T-cell (primary cell): ENCODE measurements at regions not wholly inside any gene's neighbourhood (a gene's known extent, or its start where the extent isn't known, plus 50 kb on each side); places are given as distances from the start of the nearest gene placed in this dataset.

Experiments used
- ATAC-seq, 4 experiments: fragments of 200-7000 bp in 3 of 4; fragments of 150-1000 bp in 1 of 4; cut with Tn5 transposase; replicated peaks in 1 of 4; 1 replicate in 3 of 4; 2 replicates in 1 of 4; pipeline ENCODE4 v1.10.0; 2021; ENCODE audit warnings: moderate library complexity in 3 of 4, mild to moderate bottlenecking in 2 of 4, moderate number of reproducible peaks in 1 of 4
- CTCF ChIA-PET, 2 donors: fragments of 300-600 bp; sonication (Branson Sonifier 250); formaldehyde crosslinking; loops; one replicate each; lab custom pipeline; 2022; ENCODE audit warnings: antibody characterized with exemption in 2 of 2; lab: Charles Lee
- POLR2A ChIA-PET, 2 donors: fragments of 300-600 bp; sonication (Branson Sonifier 250); formaldehyde crosslinking; loops; one replicate each; lab custom pipeline; 2022; ENCODE audit warnings: antibody characterized with exemption in 2 of 2; lab: Charles Lee
- DNase-seq, 35 experiments: peaks; one replicate each; pipeline versions ENCODE4 v3.0.0 to v3.0.0-alpha.2; 2013 to 2023
- H3K27ac ChIP-seq: one replicate; pipeline ENCODE4 v1.5.1; 2013; ENCODE audit warnings: low read length
- H3K27me3 ChIP-seq, 2 experiments: replicated peaks in 1 of 2; 1 replicate in 1 of 2; 2 replicates in 1 of 2; pipeline versions ENCODE4 v1.6.1 to v1.7.0; 2013; ENCODE audit warnings: low read length in 1 of 2, mixed read lengths in 1 of 2; ENCODE audit not compliant: control insufficient read depth in 2 of 2, insufficient read depth in 2 of 2; ENCODE audit errors: extremely low read depth in 1 of 2
- H3K36me3 ChIP-seq, 2 donors: 1 replicate in 1 of 2; 2 replicates in 1 of 2; pipeline versions ENCODE4 v1.6.1 to v1.7.0; 2013; ENCODE audit warnings: low read length in 1 of 2; ENCODE audit not compliant: control insufficient read depth in 2 of 2, insufficient read depth in 1 of 2; ENCODE audit errors: extremely low read depth in 1 of 2
- H3K4me1 ChIP-seq, 2 experiments: 1 replicate in 1 of 2; 2 replicates in 1 of 2; pipeline versions ENCODE4 v1.6.1 to v1.7.0; 2013; ENCODE audit warnings: low read length in 2 of 2, mixed read lengths in 1 of 2; ENCODE audit not compliant: insufficient read depth in 2 of 2, control insufficient read depth in 1 of 2; ENCODE audit errors: extremely low read depth in 1 of 2
- H3K4me3 ChIP-seq, 2 donors: 1 replicate in 1 of 2; 2 replicates in 1 of 2; pipeline versions ENCODE4 v1.5.1 to v1.7.0; 2013; ENCODE audit warnings: mild to moderate bottlenecking in 2 of 2, low read length in 1 of 2, moderate library complexity in 1 of 2; ENCODE audit not compliant: control insufficient read depth in 1 of 2; ENCODE audit errors: extremely low read depth in 1 of 2
- H3K9me3 ChIP-seq: 2 replicates; pipeline ENCODE4 v1.7.0; 2013
- H3K27ac Mint-ChIP-seq, 2 donors: one replicate each; pipeline ENCODE4 v1.8.0; 2020 to 2021; ENCODE audit warnings: mild to moderate bottlenecking in 2 of 2, mixed read lengths in 2 of 2
- H3K27me3 Mint-ChIP-seq, 2 donors: one replicate each; pipeline ENCODE4 v1.8.0; 2021 to 2022; ENCODE audit warnings: mixed read lengths in 2 of 2
- H3K36me3 Mint-ChIP-seq: one replicate; pipeline ENCODE4 v1.8.0; 2021; ENCODE audit warnings: mixed read lengths
- H3K4me1 Mint-ChIP-seq, 3 donors: one replicate each; pipeline ENCODE4 v1.8.0; 2020 to 2022; ENCODE audit warnings: mixed read lengths in 3 of 3, mild to moderate bottlenecking in 1 of 3
- H3K4me3 Mint-ChIP-seq, 3 donors: one replicate each; pipeline ENCODE4 v1.8.0; 2020 to 2022; ENCODE audit warnings: mild to moderate bottlenecking in 3 of 3, mixed read lengths in 3 of 3, moderate library complexity in 3 of 3
- H3K9me3 Mint-ChIP-seq, 3 donors: one replicate each; pipeline ENCODE4 v1.8.0; 2020 to 2022; ENCODE audit warnings: mixed read lengths in 3 of 3
- WGBS: methylation state at CpG from one replicate; pipeline ENCODE4 v1.1.5; 2013; ENCODE audit warnings: missing lambda C conversion rate; ENCODE audit not compliant: insufficient coverage; 5-methylcytosine and 5-hydroxymethylcytosine counted together

GRCh38 chr5:54841481-54841880, 143.9 kb downstream of the ESM1 start:
- Histone ChIP-seq H3K36me3 (no peaks in the 10 kb centered on the region), H3K4me1 (no peaks in the 10 kb centered on the region), H3K4me3 (no peak overlapping the region), H3K9me3 (no peaks in the 10 kb centered on the region), H3K27me3 (no peaks in the 10 kb centered on the region), H3K27ac (no peak overlapping the region)
- Mint-ChIP-seq H3K4me1 (peaks cover 4 to 6% (median 6%) of the 10 kb centered on the region in 3 donors), H3K4me3 (no peak overlapping the region), H3K27ac (no peak overlapping the region), H3K36me3 (no peaks in the 10 kb centered on the region), H3K9me3 (no peaks in the 10 kb centered on the region), H3K27me3 (peaks cover 0 to 1% of the 10 kb centered on the region in 2 donors)
- WGBS: no CpG with 5 or more reads among the region's 1 CpG
- ChIA-PET CTCF (interaction anchor here in 1 of 2 donors (0.5 to 0.8 kb wide), 2 partner anchors 325 to 1360 kb away, joined by 3 to 8 read pairs; no protein-coding TSS in a partner anchor), POLR2A (no interaction called here)
- no peak for ATAC-seq
- DNase-seq: no peak

GRCh38 chr5:54838843-54839242, 146.6 kb downstream of the ESM1 start:
- Histone ChIP-seq H3K4me3 (no peak overlapping the region), H3K27me3 (no peaks in the 10 kb centered on the region), H3K4me1 (peaks cover 2% of the 10 kb centered on the region in 2 experiments), H3K36me3 (no peaks in the 10 kb centered on the region), H3K9me3 (no peaks in the 10 kb centered on the region), H3K27ac (no peak overlapping the region)
- peaks cover 0 to 1% of the 10 kb centered on the region in 2 donors for H3K27me3 Mint-ChIP-seq
- DNase-seq (no peak), ATAC-seq (no peak)
- no peak overlapping the region for H3K4me3 Mint-ChIP-seq
- H3K27ac Mint-ChIP-seq: no peak overlapping the region
- no CpG with 5 or more reads among the region's 1 CpG for WGBS
- no peaks in the 10 kb centered on the region for H3K36me3 Mint-ChIP-seq
- ChIA-PET CTCF (interaction anchor here (0.6 to 0.8 kb wide), 6 partner anchors 9 to 1421 kb away, joined by 3 to 7 read pairs (median 4); no protein-coding TSS in a partner anchor), POLR2A (interaction anchor here (0.7 to 0.8 kb wide), 2 partner anchors 219 to 313 kb away, joined by 3 to 9 read pairs; no protein-coding TSS in a partner anchor)
- no peaks in the 10 kb centered on the region for H3K9me3 Mint-ChIP-seq
- peaks cover 3 to 12% (median 8%) of the 10 kb centered on the region in 3 donors for H3K4me1 Mint-ChIP-seq

GRCh38 chr5:54837981-54838380, 147.4 kb downstream of the ESM1 start:
- Histone ChIP-seq H3K36me3 (no peaks in the 10 kb centered on the region), H3K27ac (no peak overlapping the region), H3K27me3 (no peaks in the 10 kb centered on the region), H3K4me1 (peaks cover 2 to 6% of the 10 kb centered on the region in 2 experiments), H3K4me3 (no peak overlapping the region), H3K9me3 (no peaks in the 10 kb centered on the region)
- peaks cover 0 to 1% of the 10 kb centered on the region in 2 donors for H3K27me3 Mint-ChIP-seq
- H3K27ac Mint-ChIP-seq: no peak overlapping the region
- DNase-seq (no peak), ATAC-seq (no peak)
- ChIA-PET CTCF (no interaction called here), POLR2A (no interaction called here)
- peaks cover 11 to 21% (median 15%) of the 10 kb centered on the region in 3 donors for H3K4me1 Mint-ChIP-seq
- H3K9me3 Mint-ChIP-seq: no peaks in the 10 kb centered on the region
- WGBS: no CpG with 5 or more reads among the region's 6 CpGs
- H3K36me3 Mint-ChIP-seq: no peaks in the 10 kb centered on the region
- no peak overlapping the region for H3K4me3 Mint-ChIP-seq

GRCh38 chr5:54837093-54837492, 148.3 kb downstream of the ESM1 start:
- H3K4me3 Mint-ChIP-seq: no peak overlapping the region
- WGBS: 100% methylated on average over 1 of the region's 7 CpGs
- no peak overlapping the region for H3K27ac Mint-ChIP-seq
- H3K36me3 ChIP-seq: no peaks in the 10 kb centered on the region
- DNase-seq: no peak
- ChIA-PET CTCF (interaction anchor here in 1 of 2 donors (1.1 kb wide), 1 partner anchor 8 kb away, joined by 6 read pairs; no protein-coding TSS in a partner anchor), POLR2A (interaction anchor here in 1 of 2 donors (0.6 kb wide), 1 partner anchor 37 kb away, joined by 3 read pairs; no protein-coding TSS in a partner anchor)
- peaks cover 14 to 22% (median 19%) of the 10 kb centered on the region in 3 donors for H3K4me1 Mint-ChIP-seq
- H3K36me3 Mint-ChIP-seq: no peaks in the 10 kb centered on the region
- peaks cover 0 to 1% of the 10 kb centered on the region in 2 donors for H3K27me3 Mint-ChIP-seq
- H3K4me3 ChIP-seq: no peak overlapping the region
- H3K27ac ChIP-seq: no peak overlapping the region
- H3K27me3 ChIP-seq: no peaks in the 10 kb centered on the region
- H3K9me3 ChIP-seq: no peaks in the 10 kb centered on the region
- H3K9me3 Mint-ChIP-seq: no peaks in the 10 kb centered on the region
- no peak for ATAC-seq
- H3K4me1 ChIP-seq: peaks cover 2 to 6% of the 10 kb centered on the region in 2 experiments

- CTCF ChIA-PET: interaction anchor here in 1 of 2 donors (1.1 kb wide), 1 partner anchor 9 kb away, joined by 6 read pairs; no protein-coding TSS in a partner anchor
- Histone ChIP-seq H3K27me3 (no peaks in the 10 kb centered on the region), H3K27ac (no peak overlapping the region), H3K9me3 (no peaks in the 10 kb centered on the region), H3K4me1 (peaks cover 2 to 6% of the 10 kb centered on the region in 2 experiments), H3K36me3 (no peaks in the 10 kb centered on the region), H3K4me3 (no peak overlapping the region)
- H3K9me3 Mint-ChIP-seq: no peaks in the 10 kb centered on the region
- ATAC-seq (no peak), DNase-seq (no peak)
- peaks cover 0 to 1% of the 10 kb centered on the region in 2 donors for H3K27me3 Mint-ChIP-seq
- WGBS: no CpG with 5 or more reads among the region's 2 CpGs
- POLR2A ChIA-PET: no interaction called here
- no peak overlapping the region for H3K27ac Mint-ChIP-seq
- no peak overlapping the region for H3K4me3 Mint-ChIP-seq
- no peaks in the 10 kb centered on the region for H3K36me3 Mint-ChIP-seq
- peaks cover 14 to 22% (median 19%) of the 10 kb centered on the region in 3 donors for H3K4me1 Mint-ChIP-seq
Measured at GRCh38 chr5:54835647-54836046, 149.7 kb downstream of the ESM1 start.

GRCh38 chr5:54834121-54834842, 151.1 kb downstream of the ESM1 start:
- ChIA-PET POLR2A (no interaction called here), CTCF (interaction anchor here in 1 of 2 donors (0.6 kb wide), 1 partner anchor 236 kb away, joined by 4 read pairs; no protein-coding TSS in a partner anchor)
- H3K27ac ChIP-seq: no peak overlapping the region
- H3K9me3 ChIP-seq: no peaks in the 10 kb centered on the region
- Mint-ChIP-seq H3K4me1 (peaks cover 14 to 22% (median 19%) of the 10 kb centered on the region in 3 donors), H3K36me3 (no peaks in the 10 kb centered on the region), H3K9me3 (no peaks in the 10 kb centered on the region), H3K27me3 (peaks cover 0 to 1% of the 10 kb centered on the region in 2 donors), H3K27ac (no peak overlapping the region), H3K4me3 (no peak overlapping the region)
- H3K36me3 ChIP-seq: no peaks in the 10 kb centered on the region
- 74% methylated on average over 6 of the region's 9 CpGs for WGBS
- no peaks in the 10 kb centered on the region for H3K27me3 ChIP-seq
- no peak overlapping the region for H3K4me3 ChIP-seq
- no peak for DNase-seq
- peaks cover 2 to 6% of the 10 kb centered on the region in 2 experiments for H3K4me1 ChIP-seq
- no peak for ATAC-seq
